ENCODE measurements at regions not wholly inside any gene's neighbourhood (a gene's known extent, or its start where the extent isn't known, plus 50 kb on each side); places are given as distances from the start of the nearest gene placed in this dataset.
A peak's percentile ranks its signal among the peaks of the same experiment; 100 is the strongest.

DNA sequence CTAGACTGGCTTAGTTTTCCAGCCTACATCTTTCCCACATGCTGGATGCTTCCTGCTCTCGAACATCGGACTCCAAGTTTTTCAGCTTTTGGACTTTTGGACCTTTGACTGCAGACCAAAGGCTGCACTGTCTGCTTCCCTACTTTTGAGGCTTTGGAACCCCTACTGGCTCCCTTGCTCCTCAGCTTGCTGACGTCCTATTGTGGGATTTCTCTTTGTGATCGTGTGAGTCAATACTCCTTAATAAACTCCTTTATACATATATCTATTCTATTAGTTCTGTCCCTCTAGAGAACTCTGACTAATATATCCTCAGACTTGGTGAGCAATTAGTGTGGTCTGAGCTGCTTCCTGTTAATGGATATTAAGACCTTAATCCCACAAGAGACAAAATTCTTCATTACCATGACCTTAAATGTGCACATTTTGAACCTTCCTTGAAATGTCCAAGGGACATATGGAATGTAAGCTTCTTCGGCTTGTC, 752.9 kb downstream of the CDH18 start:
- dilution Hi-C loops (cut with MboI; ENCODE audit: extremely low pct_ligation_motif_present, low sequenced_read_pairs), result no loop called here
- Histone ChIP-seq H2AFZ (ENCODE audit: control insufficient read depth, low read length) (peak overlapping the region; percentile 46), H3K36me3 (ENCODE audit: control insufficient read depth in 2 of 2, extremely low read depth in 1 of 2, insufficient read depth in 2 of 2, low read length in 2 of 2) (no peaks in the 10 kb centered on the region), H3K9ac (ENCODE audit: control insufficient read depth, extremely low read depth, insufficient read depth, low read length) (no peak overlapping the region), H3K4me2 (ENCODE audit: control insufficient read depth, extremely low read depth, insufficient read depth, low read depth, low read length) (peak overlapping the region; percentile 13), H3K27me3 (ENCODE audit: control insufficient read depth, extremely low read depth, insufficient read depth, low read length) (no peaks in the 10 kb centered on the region), H3K9me1 (ENCODE audit: control insufficient read depth, extremely low read depth, insufficient read depth, low read length) (no peaks in the 10 kb centered on the region), H3K79me2 (ENCODE audit: control insufficient read depth, insufficient read depth, low read length) (no peaks in the 10 kb centered on the region), H3K4me3 (ENCODE audit: control insufficient read depth in 2 of 3, extremely low read depth in 1 of 3, insufficient read depth in 2 of 3, low read depth in 1 of 3, low read length in 3 of 3) (no peak overlapping the region), H3K27ac (ENCODE audit: control insufficient read depth, insufficient read depth, low read length) (peak overlapping the region; percentile 27), H3K9me3 (ENCODE audit: control insufficient read depth, low read depth, low read length) (no peaks in the 10 kb centered on the region), H4K20me1 (ENCODE audit: control insufficient read depth, extremely low read depth, insufficient read depth, low read length) (no peaks in the 10 kb centered on the region), H3K4me1 (ENCODE audit: control insufficient read depth, extremely low read depth, insufficient read depth, low read length) (peaks cover 20% of the 10 kb centered on the region)
- TF ChIP-seq EZH2 (IDR thresholded peaks at IDR 0.05; ENCODE audit: low read length), result no peak
- TF ChIP-seq, protein P1, sequence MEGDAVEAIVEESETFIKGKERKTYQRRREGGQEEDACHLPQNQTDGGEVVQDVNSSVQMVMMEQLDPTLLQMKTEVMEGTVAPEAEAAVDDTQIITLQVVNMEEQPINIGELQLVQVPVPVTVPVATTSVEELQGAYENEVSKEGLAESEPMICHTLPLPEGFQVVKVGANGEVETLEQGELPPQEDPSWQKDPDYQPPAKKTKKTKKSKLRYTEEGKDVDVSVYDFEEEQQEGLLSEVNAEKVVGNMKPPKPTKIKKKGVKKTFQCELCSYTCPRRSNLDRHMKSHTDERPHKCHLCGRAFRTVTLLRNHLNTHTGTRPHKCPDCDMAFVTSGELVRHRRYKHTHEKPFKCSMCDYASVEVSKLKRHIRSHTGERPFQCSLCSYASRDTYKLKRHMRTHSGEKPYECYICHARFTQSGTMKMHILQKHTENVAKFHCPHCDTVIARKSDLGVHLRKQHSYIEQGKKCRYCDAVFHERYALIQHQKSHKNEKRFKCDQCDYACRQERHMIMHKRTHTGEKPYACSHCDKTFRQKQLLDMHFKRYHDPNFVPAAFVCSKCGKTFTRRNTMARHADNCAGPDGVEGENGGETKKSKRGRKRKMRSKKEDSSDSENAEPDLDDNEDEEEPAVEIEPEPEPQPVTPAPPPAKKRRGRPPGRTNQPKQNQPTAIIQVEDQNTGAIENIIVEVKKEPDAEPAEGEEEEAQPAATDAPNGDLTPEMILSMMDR (optimal IDR thresholded peaks at IDR 0.05 in 1 of 3, IDR thresholded peaks at IDR 0.05 in 1 of 3, conservative IDR thresholded peaks at IDR 0.05 in 1 of 3; ENCODE audit: extremely low read depth in 1 of 3, insufficient read depth in 2 of 3, low read length in 3 of 3), result no peak
- peak; percentile 17 for FAIRE-seq
- peak; percentile 25 for DNase-seq (ENCODE audit: low read depth, low spot score)

DNA sequence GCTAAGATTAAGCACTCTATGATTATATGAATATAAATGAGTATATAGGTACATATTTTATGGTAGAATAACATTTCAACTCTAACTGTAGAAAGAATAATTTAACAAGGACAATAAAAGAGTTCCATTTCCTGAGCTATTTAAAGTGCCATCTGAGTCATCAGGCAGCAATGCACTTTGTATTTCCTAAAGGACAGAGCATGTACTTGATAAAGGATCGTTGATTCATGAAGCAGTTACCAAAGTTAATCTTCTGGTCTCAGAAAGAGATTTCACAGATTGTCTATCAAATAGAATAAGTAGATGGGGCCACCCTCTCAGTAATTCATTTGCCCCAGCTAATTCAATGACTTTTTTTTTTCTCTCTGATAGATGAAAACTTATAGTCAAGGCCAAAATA, 747.8 kb downstream of the CDH18 start:
- H3K4me1 ChIP-seq (ENCODE audit: control insufficient read depth, extremely low read depth, insufficient read depth, low read length), result peaks cover 31% of the 10 kb centered on the region
- peak overlapping the region; percentile 56 for H3K4me2 ChIP-seq (ENCODE audit: control insufficient read depth, extremely low read depth, insufficient read depth, low read depth, low read length)
- peak overlapping the region; percentile 10 for H2AFZ ChIP-seq (ENCODE audit: control insufficient read depth, low read length)
- FAIRE-seq (peak; percentile 88), DNase-seq (ENCODE audit: low read depth, low spot score) (no peak)
- H3K27ac ChIP-seq (ENCODE audit: control insufficient read depth, insufficient read depth, low read length), result no peak overlapping the region
- dilution Hi-C loops (cut with MboI; ENCODE audit: extremely low pct_ligation_motif_present, low sequenced_read_pairs), result no loop called here
- no peaks in the 10 kb centered on the region for H4K20me1 ChIP-seq (ENCODE audit: control insufficient read depth, extremely low read depth, insufficient read depth, low read length)
- no peaks in the 10 kb centered on the region for H3K36me3 ChIP-seq (ENCODE audit: control insufficient read depth in 2 of 2, extremely low read depth in 1 of 2, insufficient read depth in 2 of 2, low read length in 2 of 2)
- no peaks in the 10 kb centered on the region for H3K9me1 ChIP-seq (ENCODE audit: control insufficient read depth, extremely low read depth, insufficient read depth, low read length)
- peak overlapping the region in 1 of 3 experiments; percentile 18 for H3K4me3 ChIP-seq (ENCODE audit: control insufficient read depth in 2 of 3, extremely low read depth in 1 of 3, insufficient read depth in 2 of 3, low read depth in 1 of 3, low read length in 3 of 3)
- no peak overlapping the region for H3K9ac ChIP-seq (ENCODE audit: control insufficient read depth, extremely low read depth, insufficient read depth, low read length)
- H3K27me3 ChIP-seq (ENCODE audit: control insufficient read depth, extremely low read depth, insufficient read depth, low read length), result no peaks in the 10 kb centered on the region
- no peaks in the 10 kb centered on the region for H3K9me3 ChIP-seq (ENCODE audit: control insufficient read depth, low read depth, low read length)
- TF ChIP-seq, protein P1 (optimal IDR thresholded peaks at IDR 0.05 in 1 of 3, IDR thresholded peaks at IDR 0.05 in 1 of 3, conservative IDR thresholded peaks at IDR 0.05 in 1 of 3; ENCODE audit: extremely low read depth in 1 of 3, insufficient read depth in 2 of 3, low read length in 3 of 3), result no peak
- no peak for TF ChIP-seq EZH2 (IDR thresholded peaks at IDR 0.05; ENCODE audit: low read length)
- H3K79me2 ChIP-seq (ENCODE audit: control insufficient read depth, insufficient read depth, low read length), result no peaks in the 10 kb centered on the region
